ENCODE measurements at regions not wholly inside any gene's neighbourhood (a gene's known extent, or its start where the extent isn't known, plus 50 kb on each side); places are given as distances from the start of the nearest gene placed in this dataset.

GRCh38 chr2:56613254-56613653, 429.5 kb downstream of the CCDC85A start:
- ATAC-seq (no peak), DNase-seq (no peak)
- Mint-ChIP-seq H3K27ac (no peak overlapping the region), H3K36me3 (ENCODE audit: low read depth) (no peaks in the 10 kb centered on the region), H3K4me1 (ENCODE audit: low read depth) (no peaks in the 10 kb centered on the region), H3K27me3 (no peaks in the 10 kb centered on the region), H3K9me3 (peaks cover 2% of the 10 kb centered on the region), H3K4me3 (no peak overlapping the region)
- ChIA-PET POLR2A (no interaction called here), CTCF (no interaction called here)
- intact Hi-C loops (cut with micrococcal nuclease) = no loop called here
- no peak for TF ChIP-seq CTCF (IDR thresholded peaks at IDR 0.05)

GRCh38 chr2:56613920-56614319, 430.1 kb downstream of the CCDC85A start:
- H3K36me3 Mint-ChIP-seq (ENCODE audit: low read depth) = no peaks in the 10 kb centered on the region

GRCh38 chr2:56615760-56616159, 432.0 kb downstream of the CCDC85A start:
- TF ChIP-seq CTCF (IDR thresholded peaks at IDR 0.05) = no peak
- no peak overlapping the region for H3K4me3 Mint-ChIP-seq
- no peaks in the 10 kb centered on the region for H3K27me3 Mint-ChIP-seq
- CTCF ChIA-PET = no interaction called here
- no peaks in the 10 kb centered on the region for H3K4me1 Mint-ChIP-seq (ENCODE audit: low read depth)
- intact Hi-C loops (cut with micrococcal nuclease) = no loop called here
- no peaks in the 10 kb centered on the region for H3K36me3 Mint-ChIP-seq (ENCODE audit: low read depth)
- H3K27ac Mint-ChIP-seq = no peak overlapping the region
- peaks cover 9% of the 10 kb centered on the region for H3K9me3 Mint-ChIP-seq
- ATAC-seq (no peak), DNase-seq (no peak)
- POLR2A ChIA-PET = no interaction called here

More at GRCh38 chr2:56613920-56614319, 430.1 kb downstream of the CCDC85A start:
- TF ChIP-seq CTCF (IDR thresholded peaks at IDR 0.05) = no peak
- ChIA-PET CTCF (no interaction called here), POLR2A (no interaction called here)
- Mint-ChIP-seq H3K27me3 (no peaks in the 10 kb centered on the region), H3K4me1 (ENCODE audit: low read depth) (no peaks in the 10 kb centered on the region), H3K27ac (no peak overlapping the region), H3K4me3 (no peak overlapping the region), H3K9me3 (peaks cover 6% of the 10 kb centered on the region)
- DNase-seq (no peak), ATAC-seq (no peak)
- intact Hi-C loops (cut with micrococcal nuclease) = no loop called here

GRCh38 chr2:56624181-56624580, 440.4 kb downstream of the CCDC85A start:
- no peak overlapping the region for H3K27ac Mint-ChIP-seq
- no peaks in the 10 kb centered on the region for H3K36me3 Mint-ChIP-seq (ENCODE audit: low read depth)
- ChIA-PET POLR2A (no interaction called here), CTCF (no interaction called here)
- no peak for DNase-seq
- H3K9me3 Mint-ChIP-seq = peaks cover 11% of the 10 kb centered on the region
- no peak for ATAC-seq
- H3K27me3 Mint-ChIP-seq = no peaks in the 10 kb centered on the region
- H3K4me3 Mint-ChIP-seq = no peak overlapping the region
- H3K4me1 Mint-ChIP-seq (ENCODE audit: low read depth) = no peaks in the 10 kb centered on the region
- intact Hi-C loops (cut with micrococcal nuclease) = no loop called here
- TF ChIP-seq CTCF (IDR thresholded peaks at IDR 0.05) = no peak

GRCh38 chr2:56626927-56627326, 443.1 kb downstream of the CCDC85A start:
- Mint-ChIP-seq H3K4me3 (no peak overlapping the region), H3K4me1 (ENCODE audit: low read depth) (no peaks in the 10 kb centered on the region), H3K27ac (no peak overlapping the region), H3K27me3 (no peaks in the 10 kb centered on the region), H3K36me3 (ENCODE audit: low read depth) (no peaks in the 10 kb centered on the region), H3K9me3 (peaks cover 8% of the 10 kb centered on the region)
- no peak for ATAC-seq
- ChIA-PET POLR2A (no interaction called here), CTCF (no interaction called here)
- no peak for TF ChIP-seq CTCF (IDR thresholded peaks at IDR 0.05)
- no peak for DNase-seq
- intact Hi-C loops (cut with micrococcal nuclease) = no loop called here

All from activated CD8-positive, alpha-beta T cell treated with anti-CD3 and anti-CD28 coated beads for 36 hours (primary cell).